A549 (cell line): ENCODE measurements at regions not wholly inside any gene's neighbourhood (a gene's known extent, or its start where the extent isn't known, plus 50 kb on each side); places are given as distances from the start of the nearest gene placed in this dataset.

ENCODE experiments used
- ATAC-seq, 2 experiments: fragments of 200-7000 bp in 1 of 2; fragments of >200 bp in 1 of 2; cut with Nextera tagmentation in 1 of 2; cut with Tn5 transposase in 1 of 2; 3 replicates each; pipeline versions ENCODE4 v1.8.0 to v1.9.1; 2018 to 2020; ENCODE audit warnings: mild to moderate bottlenecking in 1 of 2, moderate library complexity in 1 of 2
- CTCF ChIA-PET: fragments of 300-600 bp; sonication (Branson Sonifier 250); formaldehyde crosslinking; extraction: SDS; loops from one replicate; lab custom pipeline; 2021; ENCODE audit warnings: antibody characterized with exemption, inconsistent platforms; lab: Yijun Ruan, JAX
- POLR2A ChIA-PET: fragments of 350-600 bp; formaldehyde crosslinking; extraction: SDS; loops from one replicate; lab custom pipeline; 2021; ENCODE audit warnings: antibody characterized with exemption, inconsistent platforms; lab: Yijun Ruan, JAX
- DNase-seq, 2 experiments: peaks; one replicate each; pipeline versions ENCODE4 v3.0.0 to v3.0.0-alpha.2; 2011 to 2016; ENCODE audit warnings: low read depth in 1 of 2, low spot score in 1 of 2
- FAIRE-seq: peaks from 2 replicates; lab custom pipeline; 2011; peaks lifted over from hg19 to GRCh38; lab: Jason Lieb, UNC
- H3K27ac ChIP-seq, 2 experiments: fragments of >200 bp; sonication (Bioruptor Twin); formaldehyde crosslinking; 3 replicates each; pipeline ENCODE4 v1.5.1; 2016 to 2017
- H3K4me1 ChIP-seq: fragments of >200 bp; sonication (Bioruptor Twin); formaldehyde crosslinking; 3 replicates; pipeline ENCODE4 v1.6.1; 2016
- H3K4me2 ChIP-seq: fragments of >200 bp; sonication (Bioruptor Twin); formaldehyde crosslinking; 3 replicates; pipeline ENCODE4 v1.6.1; 2016
- H3K4me3 ChIP-seq: fragments of >200 bp; sonication (Bioruptor Twin); formaldehyde crosslinking; 3 replicates; pipeline ENCODE4 v1.5.1; 2016
- H3K9me3 ChIP-seq: fragments of >200 bp; sonication (Bioruptor Twin); formaldehyde crosslinking; 3 replicates; pipeline ENCODE4 v1.6.1; 2016
- BCL3 ChIP-seq: fragments of >200 bp; sonication (Bioruptor Twin); formaldehyde crosslinking; IDR thresholded peaks from 3 replicates; pipeline ENCODE4 v1.6.1; 2016
- BHLHE40 ChIP-seq: IDR thresholded peaks from 2 replicates; pipeline ENCODE4 v1.6.1; 2012; ENCODE audit warnings: low read depth, low read length, inconsistent platforms
- CBX2 ChIP-seq: fragments of 200-600 bp; sonication (generic); IDR thresholded peaks from 2 replicates; pipeline ENCODE4 v1.6.1; 2016; ENCODE audit warnings: low read depth, mild to moderate bottlenecking, borderline replicate concordance
- CEBPB ChIP-seq, 2 experiments: fragments of >200 bp in 1 of 2; sonication (Bioruptor Twin) in 1 of 2; formaldehyde crosslinking in 1 of 2; IDR thresholded peaks; 2 replicates each; pipeline ENCODE4 v1.6.1; 2012 to 2016
- CTCF ChIP-seq: fragments of >200 bp; sonication (Bioruptor Twin); formaldehyde crosslinking; IDR thresholded peaks from 3 replicates; pipeline ENCODE4 v1.5.1; 2016
- E2F6 ChIP-seq: IDR thresholded peaks from 2 replicates; pipeline ENCODE4 v1.6.1; 2012; ENCODE audit warnings: low read depth, borderline replicate concordance
- FOSL2 ChIP-seq, 2 experiments: fragments of 450-650 bp in 1 of 2; fragments of >200 bp in 1 of 2; sonication (Bioruptor Twin) in 1 of 2; formaldehyde crosslinking; IDR thresholded peaks; 2 replicates each; pipeline versions ENCODE4 v1.5.0 to v1.6.1; 2016 to 2020; ENCODE audit warnings: mild to moderate bottlenecking in 1 of 2, moderate library complexity in 1 of 2
- HEYL ChIP-seq: fragments of 250-450 bp; sonication (Bioruptor Pico); IDR thresholded peaks from 2 replicates; pipeline ENCODE4 v1.8.0; 2021; ENCODE audit warnings: mild to moderate bottlenecking, moderate library complexity
- HOXB13 ChIP-seq: fragments of 250-450 bp; sonication (Bioruptor Pico); IDR thresholded peaks from 2 replicates; pipeline ENCODE4 v1.5.0; 2020; ENCODE audit warnings: low read depth, mild to moderate bottlenecking, moderate library complexity
- JUNB ChIP-seq: fragments of >200 bp; sonication (Bioruptor Twin); formaldehyde crosslinking; IDR thresholded peaks from 2 replicates; pipeline ENCODE4 v1.6.1; 2016
- MAFK ChIP-seq: fragments of 450-650 bp; IDR thresholded peaks from 2 replicates; pipeline ENCODE4 v1.6.1; 2014; ENCODE audit not compliant: partially characterized antibody
- NFE2L2 ChIP-seq: fragments of 150-350 bp; conservative IDR thresholded peaks from 2 replicates; pipeline ENCODE4 v1.6.1; 2014; ENCODE audit warnings: low read length
- NPAS2 ChIP-seq: fragments of 250-450 bp; sonication (Bioruptor Pico); IDR thresholded peaks from 2 replicates; pipeline ENCODE4 v1.8.0; 2022; ENCODE audit warnings: mild to moderate bottlenecking, moderate library complexity, borderline replicate concordance
- NR3C1 ChIP-seq: fragments of >200 bp; sonication (Bioruptor Twin); formaldehyde crosslinking; IDR thresholded peaks from 3 replicates; pipeline ENCODE4 v1.6.1; 2017
- PBX3 ChIP-seq: IDR thresholded peaks from 2 replicates; pipeline ENCODE4 v1.6.1; 2012
- POLR2A ChIP-seq: IDR thresholded peaks from 2 replicates; pipeline ENCODE4 v1.6.1; 2012; ENCODE audit warnings: mild to moderate bottlenecking, low read length
- RARB ChIP-seq: fragments of 250-450 bp; sonication (Bioruptor Pico); IDR thresholded peaks from 2 replicates; pipeline ENCODE4 v1.8.0; 2021; ENCODE audit warnings: mild to moderate bottlenecking, moderate library complexity
- RNF2 ChIP-seq: fragments of 200-600 bp; sonication (generic); IDR thresholded peaks from 2 replicates; pipeline ENCODE4 v1.6.1; 2016; ENCODE audit warnings: low read depth, mild to moderate bottlenecking, antibody characterized with exemption, moderate library complexity, borderline replicate concordance
- SMC3 ChIP-seq: fragments of >200 bp; sonication (Bioruptor Twin); formaldehyde crosslinking; IDR thresholded peaks from 3 replicates; pipeline ENCODE4 v1.6.1; 2018; ENCODE audit warnings: inconsistent platforms
- SREBF2 ChIP-seq: fragments of 450-650 bp; IDR thresholded peaks from 2 replicates; pipeline ENCODE4 v1.6.1; 2014; ENCODE audit warnings: mild to moderate bottlenecking, moderate library complexity
- USF2 ChIP-seq: fragments of 450-650 bp; IDR thresholded peaks from 2 replicates; pipeline ENCODE4 v1.6.1; 2014; ENCODE audit warnings: antibody characterized with exemption
- ZNF302 ChIP-seq: fragments of 250-450 bp; sonication (Bioruptor Pico); IDR thresholded peaks from 2 replicates; pipeline ENCODE4 v1.9.0; 2021; ENCODE audit warnings: inconsistent platforms, mild to moderate bottlenecking, moderate library complexity
- ZSCAN20 ChIP-seq: fragments of 250-450 bp; sonication (Bioruptor Pico); IDR thresholded peaks from 2 replicates; pipeline ENCODE4 v1.8.0; 2022; ENCODE audit warnings: mild to moderate bottlenecking, moderate library complexity
- WGBS: methylation state at CpG from one replicate; pipeline ENCODE4 v1.1.6; 2017; ENCODE audit errors: missing lambda C conversion rate; 5-methylcytosine and 5-hydroxymethylcytosine counted together

- H3K9me3 ChIP-seq, result no peaks in the 10 kb centered on the region
- no peak overlapping the region for H3K4me2 ChIP-seq
- peaks cover 12% of the 10 kb centered on the region; the same call in 2 of the 3 replicates for H3K4me1 ChIP-seq
- no peak for TF ChIP-seq SREBF2
- no peak for TF ChIP-seq FOSL2 (IDR thresholded peaks at IDR 0.05)
- TF ChIP-seq FOSL2 (CRISPR knock-in tag; IDR thresholded peaks at IDR 0.05), result no peak
- TF ChIP-seq CBX2, result no peak
- no peak for TF ChIP-seq E2F6
- TF ChIP-seq RARB (CRISPR knock-in tag), result no peak
- TF ChIP-seq POLR2A, result no peak
- TF ChIP-seq HOXB13 (CRISPR knock-in tag), result no peak
- TF ChIP-seq SMC3, result no peak
- no peak for TF ChIP-seq CEBPB (IDR thresholded peaks at IDR 0.05)
- no peak for TF ChIP-seq BHLHE40
- no peak for TF ChIP-seq RNF2
- no peak for TF ChIP-seq NR3C1
- no peak for TF ChIP-seq PBX3
- no peak for TF ChIP-seq HEYL
- TF ChIP-seq JUNB, result no peak
- CTCF ChIA-PET, result no interaction called here
- FAIRE-seq, result peak; percentile 84
- no peak for ATAC-seq
- POLR2A ChIA-PET, result no interaction called here
- no peak for DNase-seq
- H3K27ac ChIP-seq, result no peak overlapping the region
- no peak overlapping the region for H3K4me3 ChIP-seq
- WGBS, result 36% methylated on average over 1 of the region's 1 CpG
These were observed 431.1 kb upstream of the HTR2C start for GRCh38 chrX:114152801-114153200.

- WGBS, result 5% methylated on average over 1 of the region's 1 CpG
- FAIRE-seq (peak; percentile 99), ATAC-seq (peak; percentile 94), DNase-seq (peak; percentile 10 to 73)
- no peak overlapping the region for H3K4me3 ChIP-seq
- H3K4me2 ChIP-seq, result peak overlapping the region; percentile 23; the same call in 2 of the 3 replicates
- H3K27ac ChIP-seq, result no peak overlapping the region
- peaks cover 12% of the 10 kb centered on the region; the same call in 2 of the 3 replicates for H3K4me1 ChIP-seq
- no peaks in the 10 kb centered on the region for H3K9me3 ChIP-seq
- TF ChIP-seq JUNB (peak; percentile 61), FOSL2 (IDR thresholded peaks at IDR 0.05) (peak; percentile 41; the same call in 1 of the 2 replicates), FOSL2 (CRISPR knock-in tag; IDR thresholded peaks at IDR 0.05) (peak; percentile 82), CEBPB (IDR thresholded peaks at IDR 0.05) (peak in 1 of 2 experiments; percentile 22; a peak in 1 of 4 replicates), NFE2L2 (no peak)
- CTCF ChIA-PET, result no interaction called here
- POLR2A ChIA-PET, result no interaction called here
These were observed 431.8 kb upstream of the HTR2C start for GRCh38 chrX:114152130-114152529.

- no peak for TF ChIP-seq FOSL2 (IDR thresholded peaks at IDR 0.05)
- TF ChIP-seq FOSL2 (CRISPR knock-in tag; IDR thresholded peaks at IDR 0.05), result peak; percentile 30; the same call in 1 of the 2 replicates
- no peak for TF ChIP-seq NPAS2 (CRISPR knock-in tag)
- TF ChIP-seq MAFK, result no peak
- peak; percentile 73 for FAIRE-seq
- 8% methylated on average over 1 of the region's 1 CpG for WGBS
- H3K4me3 ChIP-seq, result no peak overlapping the region
- no peaks in the 10 kb centered on the region for H3K4me1 ChIP-seq
- H3K9me3 ChIP-seq, result no peaks in the 10 kb centered on the region
- ATAC-seq, result no peak
- H3K27ac ChIP-seq, result no peak overlapping the region
- H3K4me2 ChIP-seq, result no peak overlapping the region
- DNase-seq, result no peak
- POLR2A ChIA-PET, result no interaction called here
- CTCF ChIA-PET, result interaction anchor here (0.7 kb wide), 1 partner anchor 106 kb away, joined by 3 read pairs; no protein-coding TSS in a partner anchor
These were observed 449.4 kb upstream of the HTR2C start for GRCh38 chrX:114134465-114134864.

- ATAC-seq, result no peak
These were observed 456.4 kb upstream of the HTR2C start for GRCh38 chrX:114127411-114128025.

More at GRCh38 chrX:114127411-114128025, 456.4 kb upstream of the HTR2C start:
- 52% methylated on average over 2 of the region's 13 CpGs for WGBS
- Histone ChIP-seq H3K4me2 (no peak overlapping the region), H3K4me3 (no peak overlapping the region), H3K4me1 (no peaks in the 10 kb centered on the region), H3K9me3 (no peaks in the 10 kb centered on the region), H3K27ac (no peak overlapping the region)
- CTCF ChIA-PET, result no interaction called here
- no peak for FAIRE-seq
- no peak for TF ChIP-seq ZNF302 (CRISPR knock-in tag)
- TF ChIP-seq ZSCAN20, result no peak
- no peak for TF ChIP-seq BCL3
- TF ChIP-seq USF2, result no peak
- TF ChIP-seq CTCF, result no peak
- POLR2A ChIA-PET, result no interaction called here
- no peak for DNase-seq
